ENCODE measurements at regions not wholly inside any gene's neighbourhood (a gene's known extent, or its start where the extent isn't known, plus 50 kb on each side); places are given as distances from the start of the nearest gene placed in this dataset.

- Histone ChIP-seq H3K4me1 (no peaks in the 10 kb centered on the region), H3K36me3 (no peaks in the 10 kb centered on the region), H3K27me3 (ENCODE audit: low read depth) (no peaks in the 10 kb centered on the region), H3K4me3 (no peak overlapping the region), H3K27ac (replicated peaks) (no peak overlapping the region), H3K9me3 (replicated peaks) (peaks cover 6% of the 10 kb centered on the region)
- no peak for TF ChIP-seq CTCF (IDR thresholded peaks at IDR 0.05; ENCODE audit: borderline replicate concordance)
- intact Hi-C loops (cut with micrococcal nuclease), result no loop called here
- DNase-seq, result no peak
Observed at GRCh38 chr4:117422297-117422696, 336.9 kb upstream of the TRAM1L1 start.

GRCh38 chr4:117425636-117426035 is 340.3 kb upstream of the TRAM1L1 start:
- Histone ChIP-seq H3K27ac (replicated peaks) (no peak overlapping the region), H3K27me3 (ENCODE audit: low read depth) (no peaks in the 10 kb centered on the region), H3K9me3 (replicated peaks) (peaks cover 6% of the 10 kb centered on the region), H3K4me1 (no peaks in the 10 kb centered on the region), H3K4me3 (no peak overlapping the region), H3K36me3 (no peaks in the 10 kb centered on the region)
- no peak for DNase-seq
- no peak for TF ChIP-seq CTCF (IDR thresholded peaks at IDR 0.05; ENCODE audit: borderline replicate concordance)
- intact Hi-C loops (cut with micrococcal nuclease), result no loop called here

DNA sequence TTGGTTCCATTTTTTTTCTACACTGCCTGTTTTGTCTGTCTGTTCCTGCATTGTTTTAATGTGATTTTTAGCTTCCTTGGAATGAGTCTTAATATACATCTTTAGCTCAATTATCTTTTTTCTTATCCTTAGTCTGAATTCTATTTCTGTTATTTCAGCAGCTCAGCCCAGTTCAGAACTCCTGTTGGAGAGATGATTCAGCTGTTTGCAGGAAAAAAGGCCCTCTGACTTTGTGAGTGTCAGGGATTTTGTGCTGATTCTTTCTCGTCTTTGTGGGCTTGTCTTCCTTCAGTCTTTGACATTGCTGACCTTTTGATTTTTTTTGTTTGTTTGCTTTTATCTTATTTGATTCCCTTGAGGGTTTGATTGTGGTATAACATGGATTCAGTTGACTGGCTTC is 343.2 kb upstream of the TRAM1L1 start:
- Histone ChIP-seq H3K27ac (replicated peaks) (no peak overlapping the region), H3K4me3 (no peak overlapping the region), H3K36me3 (no peaks in the 10 kb centered on the region), H3K4me1 (no peaks in the 10 kb centered on the region), H3K27me3 (ENCODE audit: low read depth) (no peaks in the 10 kb centered on the region), H3K9me3 (replicated peaks) (no peaks in the 10 kb centered on the region)
- TF ChIP-seq CTCF (IDR thresholded peaks at IDR 0.05; ENCODE audit: borderline replicate concordance), result no peak
- no peak for DNase-seq
- intact Hi-C loops (cut with micrococcal nuclease), result no loop called here

- H3K36me3 ChIP-seq, result no peaks in the 10 kb centered on the region
- no peak for TF ChIP-seq CTCF (IDR thresholded peaks at IDR 0.05; ENCODE audit: borderline replicate concordance)
- intact Hi-C loops (cut with micrococcal nuclease), result no loop called here
- DNase-seq, result no peak
- H3K27me3 ChIP-seq (ENCODE audit: low read depth), result no peaks in the 10 kb centered on the region
- H3K9me3 ChIP-seq (replicated peaks), result no peaks in the 10 kb centered on the region
- H3K27ac ChIP-seq (replicated peaks), result no peak overlapping the region
- H3K4me1 ChIP-seq, result no peaks in the 10 kb centered on the region
- H3K4me3 ChIP-seq, result no peak overlapping the region
Observed at GRCh38 chr4:117429061-117429460, 343.7 kb upstream of the TRAM1L1 start.

GRCh38 chr4:117429506-117429905 is 344.1 kb upstream of the TRAM1L1 start:
- intact Hi-C loops (cut with micrococcal nuclease), result no loop called here
- no peak for TF ChIP-seq CTCF (IDR thresholded peaks at IDR 0.05; ENCODE audit: borderline replicate concordance)
- H3K27ac ChIP-seq (replicated peaks), result no peak overlapping the region
- no peak overlapping the region for H3K4me3 ChIP-seq
- no peaks in the 10 kb centered on the region for H3K4me1 ChIP-seq
- no peaks in the 10 kb centered on the region for H3K36me3 ChIP-seq
- no peaks in the 10 kb centered on the region for H3K9me3 ChIP-seq (replicated peaks)
- DNase-seq, result no peak
- H3K27me3 ChIP-seq (ENCODE audit: low read depth), result no peaks in the 10 kb centered on the region

DNA sequence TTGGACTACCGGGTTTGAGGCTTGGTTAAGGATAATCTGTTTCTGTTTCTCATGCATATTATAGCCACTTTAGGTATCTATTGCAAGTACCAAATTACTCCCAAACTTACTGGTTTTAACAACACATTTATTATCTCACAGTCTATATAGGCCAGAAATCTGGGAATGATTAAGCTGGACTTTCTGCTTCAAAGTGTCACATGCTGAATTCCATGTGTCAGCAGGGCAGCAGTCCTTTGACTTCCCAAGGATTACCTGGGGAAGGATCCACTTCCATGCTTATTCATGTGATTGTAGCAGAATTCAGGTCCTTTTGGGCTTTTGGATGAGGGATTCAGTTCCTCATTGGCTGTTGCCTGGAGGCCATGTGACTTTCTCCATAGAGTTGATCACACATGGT is 349.0 kb upstream of the TRAM1L1 start:
- intact Hi-C loops (cut with micrococcal nuclease), result no loop called here
- no peak for DNase-seq
- no peak overlapping the region for H3K4me3 ChIP-seq
- no peaks in the 10 kb centered on the region for H3K27me3 ChIP-seq (ENCODE audit: low read depth)
- H3K27ac ChIP-seq (replicated peaks), result no peak overlapping the region
- no peaks in the 10 kb centered on the region for H3K4me1 ChIP-seq
- no peaks in the 10 kb centered on the region for H3K9me3 ChIP-seq (replicated peaks)
- H3K36me3 ChIP-seq, result no peaks in the 10 kb centered on the region
- no peak for TF ChIP-seq CTCF (IDR thresholded peaks at IDR 0.05; ENCODE audit: borderline replicate concordance)
